Osteoblast (primary cell): ENCODE measurements at regions not wholly inside any gene's neighbourhood (a gene's known extent, or its start where the extent isn't known, plus 50 kb on each side); places are given as distances from the start of the nearest gene placed in this dataset.

Experiments used
- DNase-seq: peaks from one replicate; pipeline ENCODE4 v3.0.0; 2011; ENCODE audit warnings: low spot score, mixed read lengths; ENCODE audit not compliant: insufficient read length; ENCODE audit errors: missing footprints
- H2AFZ ChIP-seq: 2 replicates; pipeline ENCODE4 v1.6.0; 2011; ENCODE audit warnings: mild to moderate bottlenecking, low read length
- H3K27ac ChIP-seq: 2 replicates; pipeline ENCODE4 v1.5.1; 2011; ENCODE audit warnings: mild to moderate bottlenecking, low read depth, low read length, moderate library complexity
- H3K27me3 ChIP-seq: 2 replicates; pipeline ENCODE4 v1.6.0; 2012; ENCODE audit warnings: mild to moderate bottlenecking, control low read depth, inconsistent platforms, low read length, moderate library complexity; ENCODE audit not compliant: insufficient read depth
- H3K36me3 ChIP-seq: 2 replicates; pipeline ENCODE4 v1.5.1; 2011; ENCODE audit warnings: mild to moderate bottlenecking, low read length, control low read depth, moderate library complexity; ENCODE audit not compliant: insufficient read depth
- H3K4me1 ChIP-seq: 2 replicates; pipeline ENCODE4 v1.5.1; 2011; ENCODE audit warnings: mild to moderate bottlenecking, low read length, control low read depth, moderate library complexity; ENCODE audit not compliant: insufficient read depth
- H3K4me2 ChIP-seq: 2 replicates; pipeline ENCODE4 v1.6.0; 2011; ENCODE audit warnings: mild to moderate bottlenecking, low read length; ENCODE audit not compliant: insufficient read depth
- H3K4me3 ChIP-seq: fragments of 200-600 bp; sonication (generic); 3 replicates; pipeline ENCODE4 v1.5.1; 2012; ENCODE audit warnings: mild to moderate bottlenecking, low read length, inconsistent platforms; ENCODE audit not compliant: insufficient read depth
- H3K79me2 ChIP-seq: 2 replicates; pipeline ENCODE4 v1.6.0; 2012; ENCODE audit warnings: mild to moderate bottlenecking, low read length, control low read depth, inconsistent platforms; ENCODE audit not compliant: insufficient read depth
- H3K9me3 ChIP-seq: 2 replicates; pipeline ENCODE4 v1.5.1; 2011; ENCODE audit warnings: low read depth, low read length, control low read depth
- H4K20me1 ChIP-seq: 2 replicates; pipeline ENCODE4 v1.6.0; 2012; ENCODE audit warnings: mild to moderate bottlenecking, low read length, control low read depth; ENCODE audit not compliant: insufficient read depth
- TF ChIP-seq, protein P1 (sequence below): IDR thresholded peaks from 2 replicates; pipeline ENCODE4 v1.5.1; 2011; ENCODE audit warnings: mild to moderate bottlenecking, low read depth, low read length, moderate library complexity; ENCODE audit errors: extremely low read depth

DNA sequence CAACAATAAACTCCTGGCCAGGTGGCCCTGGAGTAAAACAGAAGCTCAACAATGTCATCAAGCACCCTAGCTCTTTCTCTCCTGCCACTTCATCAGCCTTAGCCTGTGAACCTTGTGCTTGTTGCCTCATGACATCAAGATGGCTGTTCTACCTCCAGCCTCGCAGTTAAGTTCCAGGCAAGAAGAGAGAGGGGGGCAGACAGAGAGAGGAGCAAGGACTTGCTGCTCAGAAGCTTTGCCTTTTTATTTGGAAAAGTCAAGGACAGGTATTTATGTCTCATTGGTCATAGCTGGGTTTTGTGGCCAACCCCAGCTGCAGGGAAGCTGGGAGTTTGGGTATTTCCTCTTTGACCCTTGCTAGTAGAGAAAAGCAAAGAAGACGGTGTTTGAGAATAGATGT lies 60.3 kb upstream of the GADD45A start:
- H3K27me3 ChIP-seq: no peaks in the 10 kb centered on the region

DNA sequence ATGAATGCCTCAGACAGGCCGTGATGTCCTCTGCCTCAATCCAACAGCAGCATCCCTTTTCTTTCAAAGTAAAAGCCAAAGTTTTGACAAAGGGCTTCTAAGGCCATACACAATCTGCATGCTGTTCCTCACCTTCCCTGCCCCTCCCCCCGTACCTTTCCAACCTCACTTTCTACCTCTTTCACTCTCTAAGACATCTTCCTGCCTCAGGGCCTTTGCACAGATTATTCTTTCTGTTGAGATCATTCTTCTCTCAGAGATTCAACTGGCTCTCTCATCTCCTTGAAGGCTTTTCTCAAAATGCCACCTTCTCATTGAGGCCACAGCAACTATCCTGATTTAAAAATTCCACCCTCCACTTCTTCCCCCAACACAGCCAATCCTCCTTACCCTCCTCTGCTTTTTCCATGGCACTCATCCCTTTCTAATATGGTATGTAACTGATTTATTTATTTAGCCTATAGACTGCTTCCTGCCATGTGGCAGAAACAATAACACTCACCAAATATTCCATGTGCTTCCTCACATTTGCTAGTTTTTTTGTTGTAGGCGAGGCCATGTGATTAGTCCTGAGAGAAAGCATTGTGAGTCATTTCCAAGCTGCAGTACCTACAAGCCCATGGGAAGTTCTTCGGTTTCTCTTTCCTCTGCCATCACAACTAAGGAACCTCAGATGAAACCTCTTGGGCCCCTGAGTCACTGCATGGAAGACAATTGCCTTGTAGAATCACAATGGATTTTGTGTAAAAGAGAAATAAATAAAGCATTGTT lies 58.7 kb upstream of the GADD45A start:
- H3K27ac ChIP-seq: peak overlapping the region; percentile 59
- TF ChIP-seq, protein P1, sequence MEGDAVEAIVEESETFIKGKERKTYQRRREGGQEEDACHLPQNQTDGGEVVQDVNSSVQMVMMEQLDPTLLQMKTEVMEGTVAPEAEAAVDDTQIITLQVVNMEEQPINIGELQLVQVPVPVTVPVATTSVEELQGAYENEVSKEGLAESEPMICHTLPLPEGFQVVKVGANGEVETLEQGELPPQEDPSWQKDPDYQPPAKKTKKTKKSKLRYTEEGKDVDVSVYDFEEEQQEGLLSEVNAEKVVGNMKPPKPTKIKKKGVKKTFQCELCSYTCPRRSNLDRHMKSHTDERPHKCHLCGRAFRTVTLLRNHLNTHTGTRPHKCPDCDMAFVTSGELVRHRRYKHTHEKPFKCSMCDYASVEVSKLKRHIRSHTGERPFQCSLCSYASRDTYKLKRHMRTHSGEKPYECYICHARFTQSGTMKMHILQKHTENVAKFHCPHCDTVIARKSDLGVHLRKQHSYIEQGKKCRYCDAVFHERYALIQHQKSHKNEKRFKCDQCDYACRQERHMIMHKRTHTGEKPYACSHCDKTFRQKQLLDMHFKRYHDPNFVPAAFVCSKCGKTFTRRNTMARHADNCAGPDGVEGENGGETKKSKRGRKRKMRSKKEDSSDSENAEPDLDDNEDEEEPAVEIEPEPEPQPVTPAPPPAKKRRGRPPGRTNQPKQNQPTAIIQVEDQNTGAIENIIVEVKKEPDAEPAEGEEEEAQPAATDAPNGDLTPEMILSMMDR: no peak
- no peaks in the 10 kb centered on the region for H4K20me1 ChIP-seq
- no peaks in the 10 kb centered on the region for H3K79me2 ChIP-seq
- H2AFZ ChIP-seq: no peak overlapping the region
- H3K4me3 ChIP-seq: no peak overlapping the region
- H3K9me3 ChIP-seq: peaks cover 2% of the 10 kb centered on the region
- no peaks in the 10 kb centered on the region for H3K36me3 ChIP-seq
- peak; percentile 81 for DNase-seq
- H3K27me3 ChIP-seq: no peaks in the 10 kb centered on the region
- H3K4me1 ChIP-seq: peaks cover 17% of the 10 kb centered on the region
- no peak overlapping the region for H3K4me2 ChIP-seq

More for the DNA sequence above, 60.3 kb upstream of the GADD45A start:
- Histone ChIP-seq H4K20me1 (no peaks in the 10 kb centered on the region), H3K4me3 (no peak overlapping the region), H3K79me2 (no peaks in the 10 kb centered on the region), H3K4me1 (peaks cover 10% of the 10 kb centered on the region), H3K9me3 (peaks cover 2% of the 10 kb centered on the region), H2AFZ (no peak overlapping the region), H3K27ac (no peak overlapping the region), H3K4me2 (no peak overlapping the region), H3K36me3 (no peaks in the 10 kb centered on the region)
- TF ChIP-seq, protein P1: no peak
- no peak for DNase-seq

DNA sequence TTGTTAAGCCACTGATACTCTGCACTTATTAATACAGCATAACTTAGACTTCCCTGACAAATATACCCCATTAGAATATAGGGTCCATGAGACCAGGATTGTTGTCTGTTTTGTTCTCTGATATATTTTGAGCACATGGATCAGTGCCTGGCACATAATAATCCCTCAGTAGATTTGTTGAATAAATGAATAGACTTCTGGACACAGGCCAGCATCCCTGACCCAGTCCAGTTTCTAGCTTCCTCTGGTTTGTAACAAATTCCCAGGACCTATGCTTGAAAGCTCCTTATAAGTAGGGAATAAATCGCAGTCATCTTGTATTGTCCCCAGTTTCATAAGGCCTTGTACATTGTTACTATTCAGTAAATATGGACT lies 58.2 kb upstream of the GADD45A start:
- H3K9me3 ChIP-seq: peaks cover 2% of the 10 kb centered on the region
- H3K27me3 ChIP-seq: no peaks in the 10 kb centered on the region
- TF ChIP-seq, protein P1: no peak
- no peaks in the 10 kb centered on the region for H4K20me1 ChIP-seq
- H3K4me3 ChIP-seq: no peak overlapping the region
- no peaks in the 10 kb centered on the region for H3K36me3 ChIP-seq
- H3K27ac ChIP-seq: peak overlapping the region; percentile 0
- H3K4me2 ChIP-seq: no peak overlapping the region
- no peak overlapping the region for H2AFZ ChIP-seq
- DNase-seq: no peak
- H3K79me2 ChIP-seq: no peaks in the 10 kb centered on the region
- peaks cover 17% of the 10 kb centered on the region for H3K4me1 ChIP-seq

DNA sequence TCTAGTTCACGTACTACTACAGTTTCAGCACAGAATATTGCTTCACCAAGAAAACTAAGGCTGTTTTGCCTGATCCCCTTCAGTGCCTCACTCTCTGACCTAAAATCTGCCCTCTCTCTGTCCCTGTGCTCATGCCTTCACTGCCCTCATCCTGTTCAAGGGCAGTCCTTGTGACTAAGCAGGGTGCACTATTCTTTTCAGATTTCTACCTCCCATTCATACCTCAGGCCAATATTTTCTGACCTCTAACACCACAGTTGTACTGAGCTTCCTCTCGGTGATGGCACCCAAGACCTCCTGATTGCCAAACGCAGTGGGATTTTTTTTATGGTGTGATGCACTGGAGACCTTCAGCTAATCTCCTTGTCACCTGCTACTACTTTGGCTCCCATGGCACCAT lies 57.7 kb upstream of the GADD45A start:
- Histone ChIP-seq H2AFZ (no peak overlapping the region), H3K4me1 (peaks cover 17% of the 10 kb centered on the region), H4K20me1 (no peaks in the 10 kb centered on the region), H3K79me2 (no peaks in the 10 kb centered on the region), H3K4me3 (no peak overlapping the region), H3K9me3 (peaks cover 2% of the 10 kb centered on the region), H3K27me3 (no peaks in the 10 kb centered on the region), H3K4me2 (no peak overlapping the region), H3K27ac (peak overlapping the region; percentile 0), H3K36me3 (no peaks in the 10 kb centered on the region)
- TF ChIP-seq, protein P1: no peak
- no peak for DNase-seq
